Fibroblast of mammary gland (primary cell): ENCODE measurements at regions not wholly inside any gene's neighbourhood (a gene's known extent, or its start where the extent isn't known, plus 50 kb on each side); places are given as distances from the start of the nearest gene placed in this dataset.
A peak's percentile ranks its signal among the peaks of the same experiment; 100 is the strongest.

Experiments
- DNase-seq: peaks from one replicate; pipeline ENCODE4 v3.0.0-alpha.2; 2010; ENCODE audit warnings: low read depth
- H3K4me3 ChIP-seq: 2 replicates; pipeline ENCODE4 v1.5.1; 2011; ENCODE audit warnings: low read depth, mild to moderate bottlenecking, low read length, moderate library complexity; ENCODE audit not compliant: control insufficient read depth
- TF ChIP-seq, protein P1 (sequence below): conservative IDR thresholded peaks from 2 replicates; pipeline ENCODE4 v1.5.1; 2011; ENCODE audit warnings: low read depth, low read length, inconsistent platforms; ENCODE audit not compliant: control insufficient read depth, insufficient read depth

DNA sequence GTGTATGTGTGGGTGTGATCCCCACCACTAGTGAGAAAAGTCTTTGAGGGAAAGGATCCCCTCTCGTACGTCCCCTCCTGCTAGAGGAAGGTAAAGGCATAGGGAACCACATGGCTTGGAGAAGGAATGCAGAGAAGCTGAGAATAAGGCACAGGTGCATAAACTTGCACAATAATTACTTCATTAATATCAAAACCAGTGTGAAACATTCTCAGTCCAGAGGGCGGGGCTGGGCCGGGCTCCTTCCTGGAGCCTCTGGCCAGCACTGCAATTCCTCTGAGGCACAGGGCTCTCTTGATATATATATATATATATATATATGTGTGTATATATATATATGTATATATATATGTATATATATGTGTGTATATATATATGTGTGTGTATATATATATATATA, 162.6 kb downstream of the TSEN15 start:
- TF ChIP-seq, protein P1, sequence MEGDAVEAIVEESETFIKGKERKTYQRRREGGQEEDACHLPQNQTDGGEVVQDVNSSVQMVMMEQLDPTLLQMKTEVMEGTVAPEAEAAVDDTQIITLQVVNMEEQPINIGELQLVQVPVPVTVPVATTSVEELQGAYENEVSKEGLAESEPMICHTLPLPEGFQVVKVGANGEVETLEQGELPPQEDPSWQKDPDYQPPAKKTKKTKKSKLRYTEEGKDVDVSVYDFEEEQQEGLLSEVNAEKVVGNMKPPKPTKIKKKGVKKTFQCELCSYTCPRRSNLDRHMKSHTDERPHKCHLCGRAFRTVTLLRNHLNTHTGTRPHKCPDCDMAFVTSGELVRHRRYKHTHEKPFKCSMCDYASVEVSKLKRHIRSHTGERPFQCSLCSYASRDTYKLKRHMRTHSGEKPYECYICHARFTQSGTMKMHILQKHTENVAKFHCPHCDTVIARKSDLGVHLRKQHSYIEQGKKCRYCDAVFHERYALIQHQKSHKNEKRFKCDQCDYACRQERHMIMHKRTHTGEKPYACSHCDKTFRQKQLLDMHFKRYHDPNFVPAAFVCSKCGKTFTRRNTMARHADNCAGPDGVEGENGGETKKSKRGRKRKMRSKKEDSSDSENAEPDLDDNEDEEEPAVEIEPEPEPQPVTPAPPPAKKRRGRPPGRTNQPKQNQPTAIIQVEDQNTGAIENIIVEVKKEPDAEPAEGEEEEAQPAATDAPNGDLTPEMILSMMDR = no peak
- no peak for DNase-seq
- no peak overlapping the region for H3K4me3 ChIP-seq

DNA sequence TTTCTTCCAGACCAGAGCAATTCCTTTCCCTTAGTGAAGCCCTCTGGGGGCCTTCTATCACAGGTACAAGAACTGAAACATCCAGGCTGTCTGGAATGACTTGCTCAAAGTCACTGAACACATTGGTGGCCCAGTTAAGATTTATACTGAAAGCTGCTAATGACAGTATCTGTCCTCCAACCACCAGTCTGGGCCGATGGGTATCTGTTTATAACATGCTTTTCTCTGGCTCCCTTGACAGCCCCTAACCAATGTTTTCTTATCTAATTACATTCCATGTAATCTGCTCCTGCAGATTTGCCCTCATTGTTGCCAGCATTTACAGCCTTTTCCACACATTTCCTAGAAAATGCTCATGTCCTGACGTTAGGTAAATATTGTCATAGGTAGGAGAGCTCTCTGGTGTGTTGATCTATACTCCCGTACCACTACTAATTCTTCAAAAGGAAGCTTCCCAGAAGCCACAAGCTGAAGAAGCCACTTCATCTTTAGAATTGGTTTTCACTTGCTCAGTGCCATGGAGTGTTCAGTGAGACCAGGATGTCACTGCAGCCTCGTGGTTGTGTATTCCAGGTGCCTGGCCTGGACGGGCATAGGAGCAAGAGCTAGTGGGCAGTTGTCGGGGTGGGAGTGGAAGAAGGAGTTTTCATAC, 163.9 kb downstream of the TSEN15 start:
- no peak for DNase-seq
- H3K4me3 ChIP-seq = no peak overlapping the region
- TF ChIP-seq, protein P1 = no peak

DNA sequence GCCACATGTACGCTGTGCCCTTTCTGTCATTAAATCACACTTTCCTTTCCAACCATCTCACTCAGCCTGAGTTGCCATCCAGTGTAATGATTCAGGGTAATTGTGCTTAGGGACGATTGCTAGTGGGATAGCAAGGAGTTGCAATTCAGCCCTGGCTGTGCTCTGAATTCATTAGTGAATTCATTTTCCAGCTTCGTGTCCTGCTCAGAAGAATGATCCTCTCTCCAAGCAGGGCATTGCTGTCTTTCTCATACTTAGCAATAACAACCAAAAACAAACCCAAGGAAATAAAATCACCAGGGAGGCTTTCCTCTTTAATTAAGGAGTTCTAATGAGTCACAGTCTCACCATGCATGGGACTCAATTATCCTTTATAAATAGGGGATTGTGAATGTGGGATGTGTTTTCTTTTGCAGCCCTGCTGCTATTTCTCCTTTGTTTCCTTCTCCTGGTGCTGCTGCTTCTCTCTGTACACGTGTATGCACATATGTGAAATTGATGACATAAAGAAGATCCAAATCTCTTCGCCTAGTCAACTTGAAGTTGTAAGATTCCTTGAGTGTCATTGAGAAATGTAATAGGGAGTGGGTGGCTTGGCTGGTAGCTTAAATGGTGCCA, 167.0 kb downstream of the TSEN15 start:
- no peak overlapping the region for H3K4me3 ChIP-seq
- TF ChIP-seq, protein P1 = no peak
- no peak for DNase-seq

DNA sequence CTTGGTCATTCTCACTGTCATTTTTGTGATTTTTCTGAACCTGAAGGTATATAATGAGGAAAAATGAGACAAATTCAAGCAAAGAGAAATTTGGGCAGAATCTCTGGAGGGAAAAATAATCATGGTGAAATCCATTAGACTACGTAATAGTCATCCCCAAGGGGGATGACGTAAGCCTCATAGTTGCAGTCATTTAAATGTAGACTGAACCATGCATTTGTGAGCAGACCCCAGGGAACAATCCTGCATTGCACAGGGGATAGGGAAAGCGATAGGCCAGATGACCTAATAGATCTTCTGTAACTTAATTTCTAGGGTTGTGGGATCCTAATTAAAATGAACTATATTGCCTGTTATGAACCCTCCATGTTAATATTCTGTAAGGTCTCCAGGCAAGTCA, 167.4 kb upstream of the C1orf21 start:
- TF ChIP-seq, protein P1 = no peak
- DNase-seq = peak; percentile 36

DNA sequence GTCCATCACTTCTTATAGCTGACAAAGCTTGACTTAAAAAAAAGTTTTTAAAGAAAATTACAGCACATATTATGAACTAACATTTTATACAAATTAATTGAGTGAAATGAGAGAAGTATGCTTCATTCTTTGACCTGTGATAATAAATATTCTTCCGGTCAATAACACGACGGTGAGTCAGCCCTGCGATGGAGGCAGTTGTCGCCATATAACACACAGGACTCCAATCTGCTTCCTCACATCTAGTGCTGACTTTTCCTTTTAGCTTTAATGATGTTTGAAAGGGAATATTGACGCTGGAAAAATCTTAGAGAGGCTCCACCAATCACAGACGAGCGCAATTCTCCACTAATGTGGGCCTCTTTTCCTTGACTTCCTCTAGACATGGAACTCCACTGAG, 166.9 kb upstream of the C1orf21 start:
- DNase-seq = no peak
- H3K4me3 ChIP-seq = no peak overlapping the region
- TF ChIP-seq, protein P1 = no peak

More for the DNA sequence above, 167.4 kb upstream of the C1orf21 start:
- no peak overlapping the region for H3K4me3 ChIP-seq

DNA sequence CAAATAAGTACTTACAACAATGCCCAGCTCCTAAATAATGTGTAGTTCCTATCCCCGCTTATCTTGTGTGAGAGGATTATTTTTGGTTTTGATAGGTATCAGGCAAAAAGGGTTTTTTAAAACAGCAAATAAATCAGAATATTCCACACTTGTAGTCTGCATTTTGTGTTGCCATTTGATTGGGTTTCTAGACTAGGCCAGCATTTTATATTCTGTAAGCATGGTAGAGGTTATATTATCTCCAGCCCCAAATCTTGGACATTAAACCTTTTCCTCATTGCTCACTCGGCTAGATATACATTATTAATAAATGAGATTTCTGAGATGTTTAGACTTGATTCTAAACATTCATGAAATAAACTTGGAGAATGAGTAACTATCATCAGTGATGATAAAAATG, 165.7 kb upstream of the C1orf21 start:
- TF ChIP-seq, protein P1 = no peak
- no peak overlapping the region for H3K4me3 ChIP-seq
- DNase-seq = no peak
